Ovary (tissue), 7 donors: ENCODE measurements at regions not wholly inside any gene's neighbourhood (a gene's known extent, or its start where the extent isn't known, plus 50 kb on each side); places are given as distances from the start of the nearest gene placed in this dataset.
"Not testable (repeated sequence)": the region's sequence is repeated elsewhere in the genome, so short reads cannot be mapped to it uniquely, and the experiment has no call there.

ENCODE experiments used
- DNase-seq, 5 donors: peaks; one replicate each; pipeline ENCODE4 v3.0.0-alpha.2; 2019 to 2020
- H3K27ac ChIP-seq, 2 donors: fragments of 200-600 bp; one replicate each; pipeline versions ENCODE4 v1.5.1 to v1.8.0; 2019 to 2022
- H3K27me3 ChIP-seq: fragments of 200-600 bp; one replicate; pipeline ENCODE4 v1.8.0; 2022
- H3K36me3 ChIP-seq: fragments of 200-600 bp; sonication (generic); one replicate; pipeline ENCODE4 v1.5.1; 2019
- H3K4me1 ChIP-seq: one replicate; pipeline ENCODE4 v1.8.1; 2013; ENCODE audit warnings: mild to moderate bottlenecking, moderate library complexity; ENCODE audit not compliant: insufficient read depth
- H3K4me3 ChIP-seq: fragments of 200-600 bp; sonication (generic); one replicate; pipeline ENCODE4 v1.5.1; 2017
- H3K9me3 ChIP-seq, 2 donors: fragments of 200-600 bp in 1 of 2; sonication (generic) in 1 of 2; one replicate each; pipeline versions ENCODE4 v1.5.1 to v1.8.1; 2013 to 2019; ENCODE audit warnings: mild to moderate bottlenecking in 1 of 2, moderate library complexity in 1 of 2
- EP300 ChIP-seq: sonication (generic); formaldehyde crosslinking; IDR thresholded peaks from one replicate; pipeline ENCODE4 v1.6.1; 2017; ENCODE audit warnings: antibody characterized with exemption
- POLR2A ChIP-seq: fragments of 450-650 bp; IDR thresholded peaks from one replicate; pipeline ENCODE4 v1.6.1; 2017; ENCODE audit warnings: antibody characterized with exemption, mild to moderate bottlenecking, moderate library complexity
- WGBS, 3 donors: extraction: QIAGEN DNeasy Blood & Tissue Kit in 1 of 3; methylation state at CpG; one replicate each; pipeline versions ENCODE4 v1.1.5 to v1.1.7; 2013 to 2017; 5-methylcytosine and 5-hydroxymethylcytosine counted together
- intact Hi-C, 4 donors: fragments of 100-400 bp; cut with DNase I; formaldehyde crosslinking; loops; one replicate each; pipeline versions ENCODE4 v1.11.0 to v1.15.1; 2022 to 2023
- TF ChIP-seq, protein P1 (sequence below), 3 donors: fragments of 450-650 bp in 2 of 3; fragments of 200-600 bp in 1 of 3; IDR thresholded peaks; one replicate each; pipeline versions ENCODE4 v1.5.1 to v1.8.0; 2016 to 2022; ENCODE audit warnings: antibody characterized with exemption in 3 of 3, mild to moderate bottlenecking in 1 of 3
- donor health status: DM: no; HTN: no; CAD: no; lungs with moderate emphysema.
- donor health status: DM: no; HTN: no; CAD: no.
- donor health status: Bipolar disorder and iron deficiency.
- donor health status: DM: no; HTN: no; CAD: no.
- donor health status: DM: yes; HTN: yes; CAD: no.

DNA sequence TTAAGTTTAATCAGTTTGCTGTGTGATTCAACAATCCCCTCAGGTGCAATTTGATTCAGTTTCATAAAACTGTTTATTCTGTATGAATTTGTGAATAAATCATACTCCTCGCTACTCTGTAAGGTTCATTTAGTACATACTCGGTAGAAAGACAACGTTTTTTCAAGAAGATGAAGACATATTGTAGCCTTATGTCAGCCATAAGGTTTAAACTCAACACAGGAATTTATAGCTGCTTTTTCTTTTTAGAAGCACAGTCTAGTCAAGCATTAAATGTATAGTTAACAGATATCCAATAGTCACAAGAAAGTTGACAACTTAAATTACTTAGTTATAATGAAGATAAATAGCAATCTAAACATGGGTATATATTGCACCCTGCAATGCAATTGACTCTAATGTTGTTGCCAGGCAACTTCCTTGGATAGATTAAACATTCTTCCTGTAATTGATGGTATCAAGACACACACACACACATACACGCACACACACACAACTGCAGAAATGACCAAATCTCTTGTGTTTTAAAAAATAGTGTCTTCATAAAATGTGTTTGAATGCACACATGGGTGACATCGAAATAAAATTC is 151.5 kb upstream of the MGAT4C start:
- intact Hi-C loops, result no loop called here
- H3K27me3 ChIP-seq, result no peaks in the 10 kb centered on the region
- TF ChIP-seq POLR2A, result no peak
- no peak for TF ChIP-seq EP300
- TF ChIP-seq, protein P1, sequence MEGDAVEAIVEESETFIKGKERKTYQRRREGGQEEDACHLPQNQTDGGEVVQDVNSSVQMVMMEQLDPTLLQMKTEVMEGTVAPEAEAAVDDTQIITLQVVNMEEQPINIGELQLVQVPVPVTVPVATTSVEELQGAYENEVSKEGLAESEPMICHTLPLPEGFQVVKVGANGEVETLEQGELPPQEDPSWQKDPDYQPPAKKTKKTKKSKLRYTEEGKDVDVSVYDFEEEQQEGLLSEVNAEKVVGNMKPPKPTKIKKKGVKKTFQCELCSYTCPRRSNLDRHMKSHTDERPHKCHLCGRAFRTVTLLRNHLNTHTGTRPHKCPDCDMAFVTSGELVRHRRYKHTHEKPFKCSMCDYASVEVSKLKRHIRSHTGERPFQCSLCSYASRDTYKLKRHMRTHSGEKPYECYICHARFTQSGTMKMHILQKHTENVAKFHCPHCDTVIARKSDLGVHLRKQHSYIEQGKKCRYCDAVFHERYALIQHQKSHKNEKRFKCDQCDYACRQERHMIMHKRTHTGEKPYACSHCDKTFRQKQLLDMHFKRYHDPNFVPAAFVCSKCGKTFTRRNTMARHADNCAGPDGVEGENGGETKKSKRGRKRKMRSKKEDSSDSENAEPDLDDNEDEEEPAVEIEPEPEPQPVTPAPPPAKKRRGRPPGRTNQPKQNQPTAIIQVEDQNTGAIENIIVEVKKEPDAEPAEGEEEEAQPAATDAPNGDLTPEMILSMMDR (IDR thresholded peaks at IDR 0.05), result no peak
- no peak overlapping the region for H3K27ac ChIP-seq
- no peaks in the 10 kb centered on the region for H3K9me3 ChIP-seq
- H3K4me1 ChIP-seq, result no peaks in the 10 kb centered on the region
- no peak for DNase-seq
- WGBS, 3 donors, result 82 to 88% (median 83%) methylated on average over 5 of the region's 5 CpGs
- H3K4me3 ChIP-seq, result no peak overlapping the region
- no peaks in the 10 kb centered on the region for H3K36me3 ChIP-seq

DNA sequence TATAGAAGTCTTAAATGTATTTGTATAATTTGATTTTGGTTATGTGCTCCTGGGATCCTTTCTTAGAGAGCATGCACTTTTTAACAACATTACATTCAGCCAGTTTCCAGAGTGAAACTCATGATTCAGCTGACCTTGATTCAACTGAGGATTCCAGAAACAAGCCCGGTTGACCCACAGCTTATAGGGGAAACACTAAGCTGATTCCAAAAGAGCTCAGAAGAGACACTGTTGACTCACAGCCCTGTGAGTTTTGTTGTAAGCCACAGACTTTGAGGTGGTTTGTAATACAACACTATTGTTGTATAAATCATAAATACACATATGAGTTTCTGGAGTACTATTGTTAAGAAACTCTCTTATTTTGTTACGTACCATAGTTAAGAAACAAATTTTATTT is 133.8 kb upstream of the MGAT4C start:
- TF ChIP-seq, protein P1 (IDR thresholded peaks at IDR 0.05), result no peak
- TF ChIP-seq POLR2A, result no peak
- TF ChIP-seq EP300, result no peak
- Histone ChIP-seq H3K9me3 (no peaks in the 10 kb centered on the region), H3K4me3 (no peak overlapping the region), H3K27me3 (no peaks in the 10 kb centered on the region), H3K36me3 (no peaks in the 10 kb centered on the region), H3K27ac (no peak overlapping the region), H3K4me1 (no peaks in the 10 kb centered on the region)
- DNase-seq, result no peak
- WGBS, 3 donors, result 25 to 52% (median 32%) methylated on average over 2 of the region's 2 CpGs
- intact Hi-C loops, result no loop called here

DNA sequence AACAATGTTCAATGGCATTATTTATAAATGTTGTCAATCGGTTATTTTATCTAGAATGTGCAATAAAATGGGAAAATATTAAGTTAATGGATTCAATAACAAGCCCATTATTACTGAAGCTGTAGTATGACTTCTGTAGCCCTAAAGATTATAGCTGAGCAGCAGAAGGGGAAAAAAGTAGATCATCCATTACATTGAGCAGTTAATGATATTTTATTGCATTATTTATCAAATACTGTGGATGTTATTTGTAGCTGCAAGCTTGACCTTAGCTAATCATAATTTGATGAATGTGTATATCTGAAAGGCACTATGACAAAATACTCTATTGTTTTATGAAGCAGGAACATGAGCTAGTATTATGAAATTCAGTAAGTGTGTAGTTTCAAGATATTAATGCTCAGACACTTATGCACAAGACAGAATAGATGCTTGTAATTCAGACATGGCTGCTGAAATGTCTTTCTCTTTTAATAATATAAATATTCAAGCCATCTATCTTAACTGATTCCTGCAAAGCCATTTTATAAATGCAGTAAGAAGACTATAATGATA is 131.5 kb upstream of the MGAT4C start:
- intact Hi-C loops, result no loop called here
- no peak for DNase-seq
- Histone ChIP-seq H3K27ac (no peak overlapping the region), H3K36me3 (no peaks in the 10 kb centered on the region), H3K4me1 (no peaks in the 10 kb centered on the region), H3K9me3 (no peaks in the 10 kb centered on the region), H3K27me3 (no peaks in the 10 kb centered on the region), H3K4me3 (no peak overlapping the region)
- TF ChIP-seq POLR2A, result no peak
- TF ChIP-seq, protein P1 (IDR thresholded peaks at IDR 0.05), result no peak
- no peak for TF ChIP-seq EP300
- WGBS, 3 donors, result 53 to 72% (median 58%) methylated on average over 1 of the region's 1 CpG

DNA sequence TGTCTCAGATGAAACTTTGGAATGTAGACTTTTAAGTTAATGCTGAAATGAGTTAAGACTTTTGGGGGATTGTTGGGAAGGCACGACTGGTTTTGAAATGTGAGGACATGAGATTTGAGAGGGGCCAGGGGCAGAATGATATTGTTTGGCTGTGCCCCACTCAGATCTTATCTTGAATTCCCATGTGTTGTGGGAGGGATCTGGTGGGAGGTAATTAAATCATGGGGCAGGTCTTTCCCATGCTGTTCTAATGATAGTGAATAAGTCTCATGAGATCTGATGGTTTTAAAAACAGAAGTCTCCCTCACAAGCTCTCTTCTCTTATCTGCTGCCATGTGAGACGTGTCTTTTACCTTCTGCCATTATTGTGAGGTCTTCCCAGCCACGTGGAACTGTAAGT is 127.6 kb upstream of the MGAT4C start:
- H3K4me1 ChIP-seq, H3K9me3 ChIP-seq, DNase-seq, intact Hi-C loops, H3K27ac ChIP-seq, H3K4me3 ChIP-seq, H3K27me3 ChIP-seq, H3K36me3 ChIP-seq: not testable (repeated sequence)
- 30 to 37% (median 32%) methylated on average over 3 of the region's 3 CpGs for WGBS, 3 donors

- no peaks in the 10 kb centered on the region for H3K27me3 ChIP-seq
- H3K9me3 ChIP-seq, result no peaks in the 10 kb centered on the region
- H3K27ac ChIP-seq, result no peak overlapping the region
- TF ChIP-seq, protein P1 (IDR thresholded peaks at IDR 0.05), result no peak
- TF ChIP-seq POLR2A, result no peak
- no peak for TF ChIP-seq EP300
- DNase-seq, result no peak
- WGBS, 3 donors, result 26 to 39% (median 36%) methylated on average over 1 of the region's 1 CpG
- no peak overlapping the region for H3K4me3 ChIP-seq
- intact Hi-C loops, result no loop called here
- H3K4me1 ChIP-seq, result no peaks in the 10 kb centered on the region
- H3K36me3 ChIP-seq, result no peaks in the 10 kb centered on the region
Measured at GRCh38 chr12:86379337-86379736, 123.1 kb upstream of the MGAT4C start.
